ENCODE measurements at regions not wholly inside any gene's neighbourhood (a gene's known extent, or its start where the extent isn't known, plus 50 kb on each side); places are given as distances from the start of the nearest gene placed in this dataset.

GRCh38 chr20:48285656-48286055, 500.4 kb upstream of the SULF2 start:
- H3K36me3 ChIP-seq = no peaks in the 10 kb centered on the region
- H3K27me3 ChIP-seq = peaks cover 13% of the 10 kb centered on the region
- H3K4me3 ChIP-seq (ENCODE audit: low read depth in 1 of 2, low read length in 1 of 2) = no peak overlapping the region
- H3K4me1 ChIP-seq (ENCODE audit: control insufficient read depth in 1 of 2, insufficient read depth in 1 of 2, low read depth in 1 of 2, low read length in 1 of 2) = no peaks in the 10 kb centered on the region
- H3K27ac ChIP-seq = no peak overlapping the region
- no peaks in the 10 kb centered on the region for H3K9me3 ChIP-seq
- TF ChIP-seq, protein P1, sequence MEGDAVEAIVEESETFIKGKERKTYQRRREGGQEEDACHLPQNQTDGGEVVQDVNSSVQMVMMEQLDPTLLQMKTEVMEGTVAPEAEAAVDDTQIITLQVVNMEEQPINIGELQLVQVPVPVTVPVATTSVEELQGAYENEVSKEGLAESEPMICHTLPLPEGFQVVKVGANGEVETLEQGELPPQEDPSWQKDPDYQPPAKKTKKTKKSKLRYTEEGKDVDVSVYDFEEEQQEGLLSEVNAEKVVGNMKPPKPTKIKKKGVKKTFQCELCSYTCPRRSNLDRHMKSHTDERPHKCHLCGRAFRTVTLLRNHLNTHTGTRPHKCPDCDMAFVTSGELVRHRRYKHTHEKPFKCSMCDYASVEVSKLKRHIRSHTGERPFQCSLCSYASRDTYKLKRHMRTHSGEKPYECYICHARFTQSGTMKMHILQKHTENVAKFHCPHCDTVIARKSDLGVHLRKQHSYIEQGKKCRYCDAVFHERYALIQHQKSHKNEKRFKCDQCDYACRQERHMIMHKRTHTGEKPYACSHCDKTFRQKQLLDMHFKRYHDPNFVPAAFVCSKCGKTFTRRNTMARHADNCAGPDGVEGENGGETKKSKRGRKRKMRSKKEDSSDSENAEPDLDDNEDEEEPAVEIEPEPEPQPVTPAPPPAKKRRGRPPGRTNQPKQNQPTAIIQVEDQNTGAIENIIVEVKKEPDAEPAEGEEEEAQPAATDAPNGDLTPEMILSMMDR (IDR thresholded peaks at IDR 0.05) = no peak

- no peaks in the 10 kb centered on the region for H3K36me3 ChIP-seq
- no peak overlapping the region for H3K4me3 ChIP-seq (ENCODE audit: low read depth in 1 of 2, low read length in 1 of 2)
- no peak overlapping the region for H3K27ac ChIP-seq
- no peaks in the 10 kb centered on the region for H3K4me1 ChIP-seq (ENCODE audit: control insufficient read depth in 1 of 2, insufficient read depth in 1 of 2, low read depth in 1 of 2, low read length in 1 of 2)
- peaks cover 11% of the 10 kb centered on the region for H3K27me3 ChIP-seq
- TF ChIP-seq, protein P1 (IDR thresholded peaks at IDR 0.05) = no peak
- no peaks in the 10 kb centered on the region for H3K9me3 ChIP-seq
Measured at GRCh38 chr20:48284837-48285236, 499.6 kb upstream of the SULF2 start.

- Histone ChIP-seq H3K36me3 (no peaks in the 10 kb centered on the region), H3K27ac (no peak overlapping the region), H3K4me1 (ENCODE audit: control insufficient read depth in 1 of 2, insufficient read depth in 1 of 2, low read depth in 1 of 2, low read length in 1 of 2) (no peaks in the 10 kb centered on the region), H3K4me3 (ENCODE audit: low read depth in 1 of 2, low read length in 1 of 2) (no peak overlapping the region), H3K9me3 (no peaks in the 10 kb centered on the region), H3K27me3 (peaks cover 6% of the 10 kb centered on the region)
- TF ChIP-seq, protein P1 (IDR thresholded peaks at IDR 0.05) = no peak
Measured at GRCh38 chr20:48284315-48284714, 499.0 kb upstream of the SULF2 start.

DNA sequence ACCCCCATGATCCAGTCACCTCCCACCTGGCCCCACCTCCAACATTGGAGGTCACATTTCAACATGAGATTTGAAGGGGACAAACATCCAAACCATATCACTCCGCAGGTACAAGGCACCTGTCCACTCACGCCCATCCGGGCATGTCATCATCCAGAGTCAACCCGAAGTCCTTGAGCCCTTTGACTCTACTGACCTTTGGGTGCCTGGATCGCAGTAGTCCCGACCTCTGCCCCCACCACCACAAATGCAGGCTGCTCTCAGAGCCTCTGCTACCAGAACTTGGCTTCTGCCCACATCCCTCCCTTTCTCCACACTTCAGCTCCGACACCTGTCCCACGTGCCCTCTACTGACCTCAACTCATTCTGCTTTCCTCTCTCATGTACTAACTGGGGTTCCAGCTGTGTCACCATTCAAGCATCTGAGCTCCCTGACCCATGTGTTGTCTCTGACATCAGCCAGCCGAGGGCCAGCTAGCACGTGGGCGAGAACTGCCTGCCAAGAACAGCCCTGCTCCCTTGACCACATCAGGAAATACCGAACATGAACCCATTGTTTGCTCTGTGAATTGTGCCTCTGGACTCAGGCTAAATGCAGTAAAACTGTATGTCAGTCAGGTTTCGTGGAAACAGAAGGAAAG, 498.3 kb upstream of the SULF2 start:
- H3K9me3 ChIP-seq = no peaks in the 10 kb centered on the region
- no peak overlapping the region for H3K27ac ChIP-seq
- no peak overlapping the region for H3K4me3 ChIP-seq (ENCODE audit: low read depth in 1 of 2, low read length in 1 of 2)
- H3K4me1 ChIP-seq (ENCODE audit: control insufficient read depth in 1 of 2, insufficient read depth in 1 of 2, low read depth in 1 of 2, low read length in 1 of 2) = no peaks in the 10 kb centered on the region
- peaks cover 6% of the 10 kb centered on the region for H3K27me3 ChIP-seq
- H3K36me3 ChIP-seq = no peaks in the 10 kb centered on the region
- TF ChIP-seq, protein P1 (IDR thresholded peaks at IDR 0.05) = no peak

GRCh38 chr20:48282591-48283228, 497.4 kb upstream of the SULF2 start:
- H3K4me3 ChIP-seq (ENCODE audit: low read depth in 1 of 2, low read length in 1 of 2) = no peak overlapping the region
- TF ChIP-seq, protein P1 (IDR thresholded peaks at IDR 0.05) = no peak
- H3K4me1 ChIP-seq (ENCODE audit: control insufficient read depth in 1 of 2, insufficient read depth in 1 of 2, low read depth in 1 of 2, low read length in 1 of 2) = no peaks in the 10 kb centered on the region
- no peaks in the 10 kb centered on the region for H3K36me3 ChIP-seq
- peaks cover 6% of the 10 kb centered on the region for H3K27me3 ChIP-seq
- H3K9me3 ChIP-seq = no peaks in the 10 kb centered on the region
- no peak overlapping the region for H3K27ac ChIP-seq
